ENCODE measurements at regions not wholly inside any gene's neighbourhood (a gene's known extent, or its start where the extent isn't known, plus 50 kb on each side); places are given as distances from the start of the nearest gene placed in this dataset.

- TF ChIP-seq CTCF (IDR thresholded peaks at IDR 0.05) (no peak), POLR2A (IDR thresholded peaks at IDR 0.05) (no peak)
Observed at GRCh38 chr1:30484668-30485067, 238.7 kb downstream of the MATN1 start.
